SK-N-SH (cell line): ENCODE measurements at regions not wholly inside any gene's neighbourhood (a gene's known extent, or its start where the extent isn't known, plus 50 kb on each side); places are given as distances from the start of the nearest gene placed in this dataset.

Experiments
- CTCF ChIA-PET: fragments of 300-600, 350-600 bp; formaldehyde crosslinking; extraction: SDS; loops from one replicate; lab custom pipeline; 2021; lab: Yijun Ruan, JAX
- POLR2A ChIA-PET: fragments of 350-600 bp; sonication (Branson Sonifier 250); formaldehyde crosslinking; extraction: SDS; loops from one replicate; lab custom pipeline; 2020; ENCODE audit warnings: antibody characterized with exemption, inconsistent platforms; lab: Yijun Ruan, JAX
- DNase-seq: peaks from one replicate; pipeline ENCODE4 v3.0.0; 2012
- H2AFZ ChIP-seq: fragments of 200-600 bp; sonication (generic); 2 replicates; pipeline ENCODE4 v1.8.1; 2016; ENCODE audit warnings: antibody characterized with exemption, mild to moderate bottlenecking, low read depth
- H3F3A ChIP-seq: fragments of 200-600 bp; sonication (generic); replicated peaks from 2 replicates; pipeline ENCODE3; 2016; ENCODE audit warnings: antibody characterized with exemption, mild to moderate bottlenecking; ENCODE audit not compliant: insufficient read depth
- H3K27ac ChIP-seq, 2 experiments: fragments of 200-500 bp in 1 of 2; fragments of 200-600 bp in 1 of 2; sonication (Bioruptor generic) in 1 of 2; sonication (generic), shearing (Covaris generic) in 1 of 2; 2 replicates each; pipeline versions ENCODE4 v1.5.1 to v1.6.1; 2014 to 2016; ENCODE audit warnings: low read depth in 2 of 2, inconsistent platforms in 1 of 2, low read length in 1 of 2, mild to moderate bottlenecking in 1 of 2, mixed read lengths in 1 of 2
- H3K27me3 ChIP-seq: fragments of 200-600 bp; sonication (generic), shearing (Covaris generic); 2 replicates; pipeline ENCODE4 v1.6.1; 2016; ENCODE audit warnings: mixed run types; ENCODE audit not compliant: insufficient read depth
- H3K36me3 ChIP-seq, 2 experiments: fragments of 200-500 bp in 1 of 2; fragments of 200-600 bp in 1 of 2; sonication (Bioruptor generic) in 1 of 2; sonication (generic) in 1 of 2; replicated peaks in 1 of 2; 2 replicates each; pipeline versions ENCODE3 to v1.5.1; 2014 to 2016; ENCODE audit warnings: low read length in 1 of 2, mild to moderate bottlenecking in 1 of 2; ENCODE audit not compliant: insufficient read depth in 2 of 2, control insufficient read depth in 1 of 2
- H3K4me1 ChIP-seq, 2 experiments: fragments of 200-500 bp in 1 of 2; fragments of 200-600 bp in 1 of 2; sonication (Bioruptor generic) in 1 of 2; sonication (generic), shearing (Covaris generic) in 1 of 2; 2 replicates each; pipeline versions ENCODE4 v1.5.1 to v1.6.1; 2014 to 2016; ENCODE audit warnings: low read depth in 1 of 2, low read length in 1 of 2, mixed run types in 1 of 2; ENCODE audit not compliant: insufficient read depth in 2 of 2, control insufficient read depth in 1 of 2
- H3K4me2 ChIP-seq: fragments of 200-600 bp; sonication (generic), shearing (Covaris generic); 2 replicates; pipeline ENCODE4 v1.6.1; 2017; ENCODE audit warnings: mixed run types
- H3K4me3 ChIP-seq, 2 experiments: fragments of 200-500 bp in 1 of 2; fragments of 200-600 bp in 1 of 2; sonication (Bioruptor generic) in 1 of 2; sonication (generic), shearing (Covaris generic) in 1 of 2; 2 replicates each; pipeline versions ENCODE4 v1.5.1 to v1.8.1; 2014 to 2016; ENCODE audit warnings: low read depth in 2 of 2, inconsistent platforms in 1 of 2, low read length in 1 of 2, mild to moderate bottlenecking in 1 of 2, mixed read lengths in 1 of 2, moderate library complexity in 1 of 2
- H3K79me2 ChIP-seq: fragments of 200-600 bp; sonication (generic); 2 replicates; pipeline ENCODE4 v1.8.1; 2017; ENCODE audit warnings: mild to moderate bottlenecking; ENCODE audit not compliant: insufficient read depth
- H3K9ac ChIP-seq: fragments of 200-600 bp; sonication (generic); 2 replicates; pipeline ENCODE4 v1.6.1; 2017; ENCODE audit warnings: mixed run types
- H3K9me2 ChIP-seq: fragments of 200-600 bp; sonication (generic); 2 replicates; pipeline ENCODE4 v1.6.1; 2017; ENCODE audit warnings: mixed run types
- H3K9me3 ChIP-seq: fragments of 200-600 bp; sonication (generic); 2 replicates; pipeline ENCODE4 v1.6.1; 2017; ENCODE audit warnings: mixed run types, mild to moderate bottlenecking, moderate library complexity
- H4K20me1 ChIP-seq: fragments of 200-600 bp; sonication (generic); 2 replicates; pipeline ENCODE4 v1.6.1; 2017; ENCODE audit warnings: mild to moderate bottlenecking, mixed run types; ENCODE audit not compliant: insufficient read depth
- CTCF ChIP-seq: fragments of 200-600 bp; sonication (generic); IDR thresholded peaks from 2 replicates; pipeline ENCODE4 v1.6.1; 2017; ENCODE audit warnings: antibody characterized with exemption, mild to moderate bottlenecking, moderate library complexity
- EP300 ChIP-seq, 2 experiments: IDR thresholded peaks; 2 replicates each; pipeline versions ENCODE4 v1.4.0 to v1.6.1; 2012; ENCODE audit warnings: borderline replicate concordance in 1 of 2, low read depth in 1 of 2, low read length in 1 of 2
- FOXM1 ChIP-seq: IDR thresholded peaks from 2 replicates; pipeline ENCODE4 v1.4.0; 2012; ENCODE audit warnings: low read depth, mild to moderate bottlenecking
- GABPA ChIP-seq: IDR thresholded peaks from 2 replicates; pipeline ENCODE4 v1.4.0; 2012; ENCODE audit warnings: low read depth, mild to moderate bottlenecking
- JUND ChIP-seq: IDR thresholded peaks from 2 replicates; pipeline ENCODE4 v1.4.0; 2012
- MAX ChIP-seq: IDR thresholded peaks from 2 replicates; pipeline ENCODE4 v1.4.0; 2012; ENCODE audit warnings: low read depth
- MEF2A ChIP-seq: IDR thresholded peaks from 2 replicates; pipeline ENCODE4 v1.4.0; 2012; ENCODE audit warnings: low read depth, borderline replicate concordance
- NRF1 ChIP-seq: IDR thresholded peaks from 2 replicates; pipeline ENCODE4 v1.6.1; 2012; ENCODE audit warnings: low read depth, mild to moderate bottlenecking, low read length
- RAD21 ChIP-seq: IDR thresholded peaks from 2 replicates; pipeline ENCODE4 v1.6.1; 2012; ENCODE audit warnings: mild to moderate bottlenecking, low read length
- RFX5 ChIP-seq: IDR thresholded peaks from 2 replicates; pipeline ENCODE4 v1.6.1; 2012; ENCODE audit warnings: mild to moderate bottlenecking, improper control_type of control experiment, low read length
- RXRA ChIP-seq: IDR thresholded peaks from 2 replicates; pipeline ENCODE4 v1.4.0; 2012; ENCODE audit warnings: low read depth, mild to moderate bottlenecking, borderline replicate concordance
- SMC3 ChIP-seq: IDR thresholded peaks from 2 replicates; pipeline ENCODE4 v1.6.1; 2012; ENCODE audit warnings: low read depth, low read length, improper control_type of control experiment
- TCF12 ChIP-seq: IDR thresholded peaks from 2 replicates; pipeline ENCODE4 v1.4.0; 2012
- USF1 ChIP-seq: IDR thresholded peaks from 2 replicates; pipeline ENCODE4 v1.4.0; 2012; ENCODE audit warnings: low read depth, borderline replicate concordance
- WGBS: methylation state at CpG from one replicate; pipeline ENCODE4 v1.1.6; 2017; ENCODE audit warnings: low lambda C conversion rate; 5-methylcytosine and 5-hydroxymethylcytosine counted together
- TF ChIP-seq, protein P1 (sequence below): fragments of 150-350 bp; IDR thresholded peaks from 2 replicates; pipeline ENCODE4 v1.6.1; 2017; ENCODE audit warnings: antibody characterized with exemption, low read length, low read depth, borderline replicate concordance
- TF ChIP-seq, protein P2 (sequence below): IDR thresholded peaks from 2 replicates; pipeline ENCODE4 v1.4.0; 2012; ENCODE audit warnings: low read depth, borderline replicate concordance
- TF ChIP-seq, protein P3 (sequence below): fragments of 150-350 bp; IDR thresholded peaks from 2 replicates; pipeline ENCODE4 v1.6.1; 2016; ENCODE audit warnings: mild to moderate bottlenecking, low read depth, low read length

DNA sequence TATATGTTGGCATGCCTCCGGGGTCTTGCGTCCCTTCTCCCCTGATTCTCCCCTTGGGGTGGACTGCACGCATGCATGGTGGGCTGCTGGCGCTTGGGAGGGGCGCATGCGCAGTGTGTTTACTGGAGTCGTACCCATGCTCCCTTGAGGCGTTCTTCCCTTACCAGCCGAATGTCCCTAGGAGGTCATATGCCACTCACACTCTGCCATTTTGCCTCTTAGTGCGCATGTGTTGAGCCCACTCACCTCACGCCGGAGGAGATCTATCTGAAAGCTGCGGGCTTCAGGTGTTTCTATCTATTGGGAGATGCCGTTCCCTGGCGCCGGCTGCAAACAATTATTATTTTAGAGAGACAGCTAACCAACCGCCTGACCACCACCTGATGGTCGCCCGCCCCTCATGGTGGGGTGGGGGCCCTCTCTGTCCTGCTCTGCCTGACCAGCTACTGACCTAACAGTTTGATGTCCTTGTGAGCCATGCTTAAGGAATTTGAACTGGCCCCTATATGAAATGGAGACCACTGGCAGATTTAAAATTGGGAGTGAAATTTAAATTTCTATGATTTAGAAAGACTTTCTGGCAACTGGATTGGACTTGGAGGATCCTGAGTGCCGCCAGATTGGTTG lies 179.6 kb downstream of the RNF144A start:
- Histone ChIP-seq H3K9ac (no peak overlapping the region), H3K4me3 (peak overlapping the region in 1 of 2 experiments; percentile 47; a peak in 2 of 4 replicates), H2AFZ (no peak overlapping the region), H3K9me3 (no peaks in the 10 kb centered on the region), H3K4me1 (peaks cover 0 to 17% of the 10 kb centered on the region in 2 experiments; a peak in 2 of 4 replicates), H3K79me2 (no peaks in the 10 kb centered on the region), H3K4me2 (peak overlapping the region; percentile 52), H4K20me1 (no peaks in the 10 kb centered on the region), H3K36me3 (no peaks in the 10 kb centered on the region), H3K9me2 (no peaks in the 10 kb centered on the region), H3F3A (no peaks in the 10 kb centered on the region), H3K27ac (no peak overlapping the region), H3K27me3 (no peaks in the 10 kb centered on the region)
- peak; percentile 49; the same call in 1 of the 2 replicates for TF ChIP-seq NRF1
- TF ChIP-seq CTCF = no peak
- TF ChIP-seq, protein P1, sequence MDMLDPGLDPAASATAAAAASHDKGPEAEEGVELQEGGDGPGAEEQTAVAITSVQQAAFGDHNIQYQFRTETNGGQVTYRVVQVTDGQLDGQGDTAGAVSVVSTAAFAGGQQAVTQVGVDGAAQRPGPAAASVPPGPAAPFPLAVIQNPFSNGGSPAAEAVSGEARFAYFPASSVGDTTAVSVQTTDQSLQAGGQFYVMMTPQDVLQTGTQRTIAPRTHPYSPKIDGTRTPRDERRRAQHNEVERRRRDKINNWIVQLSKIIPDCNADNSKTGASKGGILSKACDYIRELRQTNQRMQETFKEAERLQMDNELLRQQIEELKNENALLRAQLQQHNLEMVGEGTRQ = no peak
- DNase-seq = no peak
- ChIA-PET POLR2A (interaction anchor here (1.8 kb wide), 1 partner anchor 1585 kb away, joined by 5 read pairs; the partner anchor contains the start of gene ID2), CTCF (interaction anchor here (0.6 to 7.4 kb wide), 77 partner anchors 9 to 1669 kb away, joined by 3 to 106 read pairs (median 6); partner anchors contain the start of gene ID2)
- WGBS = 76% methylated on average over 19 of the region's 20 CpGs

DNA sequence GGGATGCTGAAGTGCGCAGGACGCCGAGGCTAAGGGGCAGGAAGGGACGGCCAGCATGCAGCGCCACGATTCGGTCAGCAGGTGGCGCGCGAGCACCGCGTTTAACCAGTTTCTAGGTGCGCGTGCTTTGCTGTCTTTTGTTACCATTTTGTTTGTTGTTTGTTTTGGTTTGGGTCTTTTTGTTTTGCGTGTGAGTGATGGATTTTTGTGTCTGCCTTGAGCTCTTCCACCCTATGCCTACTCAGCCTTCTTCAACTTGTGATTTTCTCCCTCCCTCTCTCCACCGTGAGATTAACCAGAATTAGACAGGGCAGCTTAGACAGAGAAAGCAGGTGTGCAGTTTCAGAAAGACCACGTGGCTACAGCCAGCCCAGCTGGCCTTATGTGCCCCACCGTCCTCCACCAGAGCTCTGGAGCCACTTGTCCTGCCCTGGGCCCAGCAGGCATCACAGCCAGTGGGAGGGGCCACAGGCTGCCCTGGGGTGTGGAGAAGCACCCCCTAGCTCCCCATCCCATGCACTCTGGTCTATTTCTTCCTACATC lies 180.2 kb downstream of the RNF144A start:
- ChIA-PET POLR2A (interaction anchor here (1.8 kb wide), 1 partner anchor 1584 kb away, joined by 5 read pairs; the partner anchor contains the start of gene ID2), CTCF (interaction anchor here (0.6 to 7.4 kb wide), 109 partner anchors 8 to 1778 kb away, joined by 3 to 106 read pairs (median 5); partner anchors contain the start of gene ID2)
- Histone ChIP-seq H3K79me2 (no peaks in the 10 kb centered on the region), H3K36me3 (no peaks in the 10 kb centered on the region), H3K4me2 (peak overlapping the region; percentile 52), H3K9ac (no peak overlapping the region), H3F3A (no peaks in the 10 kb centered on the region), H2AFZ (peak overlapping the region; percentile 76), H4K20me1 (no peaks in the 10 kb centered on the region), H3K27me3 (no peaks in the 10 kb centered on the region), H3K27ac (0 out of 4 replicates have a peak overlapping the region, but pooled peaks of 1 of the 2 experiments have one; percentile 29), H3K9me3 (no peaks in the 10 kb centered on the region), H3K9me2 (no peaks in the 10 kb centered on the region), H3K4me1 (peaks cover 0 to 17% of the 10 kb centered on the region in 2 experiments; a peak in 2 of 4 replicates), H3K4me3 (peak overlapping the region; percentile 13 to 47; a peak in 2 of 4 replicates)
- WGBS = 8% methylated on average over 18 of the region's 18 CpGs
- DNase-seq = peak; percentile 89
- 0 out of 2 replicates have a peak, but pooled peaks have one; percentile 41 for TF ChIP-seq RFX5
- TF ChIP-seq GABPA = no peak
- TF ChIP-seq, protein P2, sequence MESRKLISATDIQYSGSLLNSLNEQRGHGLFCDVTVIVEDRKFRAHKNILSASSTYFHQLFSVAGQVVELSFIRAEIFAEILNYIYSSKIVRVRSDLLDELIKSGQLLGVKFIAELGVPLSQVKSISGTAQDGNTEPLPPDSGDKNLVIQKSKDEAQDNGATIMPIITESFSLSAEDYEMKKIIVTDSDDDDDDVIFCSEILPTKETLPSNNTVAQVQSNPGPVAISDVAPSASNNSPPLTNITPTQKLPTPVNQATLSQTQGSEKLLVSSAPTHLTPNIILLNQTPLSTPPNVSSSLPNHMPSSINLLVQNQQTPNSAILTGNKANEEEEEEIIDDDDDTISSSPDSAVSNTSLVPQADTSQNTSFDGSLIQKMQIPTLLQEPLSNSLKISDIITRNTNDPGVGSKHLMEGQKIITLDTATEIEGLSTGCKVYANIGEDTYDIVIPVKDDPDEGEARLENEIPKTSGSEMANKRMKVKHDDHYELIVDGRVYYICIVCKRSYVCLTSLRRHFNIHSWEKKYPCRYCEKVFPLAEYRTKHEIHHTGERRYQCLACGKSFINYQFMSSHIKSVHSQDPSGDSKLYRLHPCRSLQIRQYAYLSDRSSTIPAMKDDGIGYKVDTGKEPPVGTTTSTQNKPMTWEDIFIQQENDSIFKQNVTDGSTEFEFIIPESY = no peak
- peak; percentile 91 for TF ChIP-seq SMC3
- TF ChIP-seq EP300 (IDR thresholded peaks at IDR 0.05; ENCODE audit: borderline replicate concordance in 1 of 2, low read depth in 1 of 2, low read length in 1 of 2) = no peak
- no peak for TF ChIP-seq TCF12
- TF ChIP-seq, protein P1 = no peak
- TF ChIP-seq MAX = peak; percentile 51; the same call in 1 of the 2 replicates
- TF ChIP-seq FOXM1 = no peak
- TF ChIP-seq RXRA = no peak
- no peak for TF ChIP-seq MEF2A
- TF ChIP-seq USF1 = no peak; the same call in 1 of the 2 replicates
- peak; percentile 98 for TF ChIP-seq RAD21
- TF ChIP-seq, protein P3, sequence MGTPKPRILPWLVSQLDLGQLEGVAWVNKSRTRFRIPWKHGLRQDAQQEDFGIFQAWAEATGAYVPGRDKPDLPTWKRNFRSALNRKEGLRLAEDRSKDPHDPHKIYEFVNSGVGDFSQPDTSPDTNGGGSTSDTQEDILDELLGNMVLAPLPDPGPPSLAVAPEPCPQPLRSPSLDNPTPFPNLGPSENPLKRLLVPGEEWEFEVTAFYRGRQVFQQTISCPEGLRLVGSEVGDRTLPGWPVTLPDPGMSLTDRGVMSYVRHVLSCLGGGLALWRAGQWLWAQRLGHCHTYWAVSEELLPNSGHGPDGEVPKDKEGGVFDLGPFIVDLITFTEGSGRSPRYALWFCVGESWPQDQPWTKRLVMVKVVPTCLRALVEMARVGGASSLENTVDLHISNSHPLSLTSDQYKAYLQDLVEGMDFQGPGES = no peak
- TF ChIP-seq JUND = no peak
